Hematopoietic multipotent progenitor cell treated with erythropoietin and hydrocortisone succinate and interleukin-3 and kit ligand, for 17 days (in vitro differentiated cells): ENCODE measurements at regions not wholly inside any gene's neighbourhood (a gene's known extent, or its start where the extent isn't known, plus 50 kb on each side); places are given as distances from the start of the nearest gene placed in this dataset.
"Not testable (repeated sequence)": the region's sequence is repeated elsewhere in the genome, so short reads cannot be mapped to it uniquely, and the experiment has no call there.

Source experiments
- DNase-seq: peaks from one replicate; pipeline ENCODE4 v3.0.0-alpha.2; 2015; ENCODE audit warnings: low spot score

GRCh38 chr5:125863579-125863978 is 559.6 kb upstream of the GRAMD2B start:
- no peak for DNase-seq

- DNase-seq: no peak
Observed at GRCh38 chr5:125865166-125865815, 557.9 kb upstream of the GRAMD2B start.

- DNase-seq: no peak
Observed at GRCh38 chr5:125868036-125868435, 555.2 kb upstream of the GRAMD2B start.

GRCh38 chr5:125870256-125870655 is 553.0 kb upstream of the GRAMD2B start:
- no peak for DNase-seq

DNA sequence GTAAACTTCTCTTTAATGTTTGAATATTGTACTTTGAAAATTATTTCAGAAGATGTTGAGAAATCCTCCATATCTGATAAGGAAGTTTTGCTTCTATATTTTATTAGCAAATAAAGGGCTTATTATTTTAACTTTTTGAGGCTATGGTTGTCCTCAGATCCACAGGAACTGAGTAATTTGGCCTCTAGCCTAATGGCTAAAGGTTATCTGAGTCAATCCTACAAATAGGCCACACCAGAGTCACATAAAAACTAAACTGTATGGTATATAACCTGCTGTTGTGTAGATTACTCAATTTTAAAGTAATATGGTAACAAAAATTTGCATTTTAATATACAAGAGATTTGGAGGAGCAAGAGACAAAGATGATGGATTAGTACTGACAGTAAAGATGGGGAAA is 549.2 kb upstream of the GRAMD2B start:
- no peak for DNase-seq

GRCh38 chr5:125874717-125875116 is 548.5 kb upstream of the GRAMD2B start:
- DNase-seq: no peak

DNA sequence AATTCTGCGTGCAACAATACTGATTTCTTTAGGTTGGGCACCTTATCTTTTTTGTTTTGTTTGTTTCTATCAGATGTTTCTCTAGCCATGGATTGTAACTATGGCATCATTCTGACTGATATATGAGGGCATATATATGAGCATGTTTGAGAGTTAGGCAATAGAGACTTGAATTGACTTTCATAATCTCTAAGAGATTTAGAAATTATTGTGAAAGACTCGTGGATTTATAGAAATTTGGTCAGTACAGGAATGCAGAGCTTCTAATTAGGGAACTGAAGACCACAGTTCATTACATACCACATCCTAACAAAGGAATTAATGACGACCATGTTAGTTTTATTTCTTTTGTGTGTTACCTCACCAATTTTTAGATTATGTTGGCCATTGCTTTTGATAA is 546.0 kb upstream of the GRAMD2B start:
- DNase-seq: no peak

GRCh38 chr5:125882061-125882460 is 541.1 kb upstream of the GRAMD2B start:
- DNase-seq: no peak

GRCh38 chr5:125883223-125883622 is 540.0 kb upstream of the GRAMD2B start:
- no peak for DNase-seq

DNA sequence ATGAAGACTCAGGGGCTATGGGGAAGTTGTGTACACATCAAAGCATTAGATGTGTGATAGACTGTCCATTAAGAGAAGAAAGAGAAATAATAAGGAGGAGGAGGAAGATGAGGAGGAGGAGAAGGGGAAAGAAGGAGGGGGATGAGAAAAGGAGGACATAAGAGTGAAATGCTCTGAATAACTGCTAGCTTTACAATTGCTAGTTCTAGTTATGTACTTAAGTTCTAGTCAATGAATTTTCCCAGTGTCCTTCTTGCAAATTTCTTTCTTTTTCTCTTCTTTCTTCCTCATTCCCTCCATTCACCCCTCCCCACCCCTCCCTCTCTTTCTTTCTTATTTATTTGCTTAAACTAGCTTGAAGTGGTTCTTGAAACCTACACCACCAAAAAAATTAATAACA is 534.9 kb upstream of the GRAMD2B start:
- DNase-seq: no peak

DNA sequence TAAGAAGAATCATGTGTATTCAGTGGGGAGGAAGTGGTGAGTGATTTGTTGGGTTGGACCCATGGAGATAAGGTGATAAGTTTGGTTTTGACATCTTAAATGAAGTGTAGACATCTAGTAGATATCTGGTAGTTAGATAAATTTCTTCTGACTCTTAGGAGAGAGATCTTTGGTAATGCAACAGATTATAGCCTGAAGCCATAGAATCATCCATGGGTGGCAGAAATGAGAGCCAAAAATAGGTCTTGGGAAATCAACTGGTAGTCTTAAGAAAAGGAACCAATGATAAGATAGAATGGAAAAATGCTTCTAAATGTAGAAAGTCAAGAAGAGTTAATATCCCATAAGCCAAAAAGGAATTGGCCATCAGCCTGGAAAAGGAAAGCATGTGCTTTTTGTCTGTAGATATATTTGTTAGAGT is 532.7 kb upstream of the GRAMD2B start:
- DNase-seq: no peak

DNA sequence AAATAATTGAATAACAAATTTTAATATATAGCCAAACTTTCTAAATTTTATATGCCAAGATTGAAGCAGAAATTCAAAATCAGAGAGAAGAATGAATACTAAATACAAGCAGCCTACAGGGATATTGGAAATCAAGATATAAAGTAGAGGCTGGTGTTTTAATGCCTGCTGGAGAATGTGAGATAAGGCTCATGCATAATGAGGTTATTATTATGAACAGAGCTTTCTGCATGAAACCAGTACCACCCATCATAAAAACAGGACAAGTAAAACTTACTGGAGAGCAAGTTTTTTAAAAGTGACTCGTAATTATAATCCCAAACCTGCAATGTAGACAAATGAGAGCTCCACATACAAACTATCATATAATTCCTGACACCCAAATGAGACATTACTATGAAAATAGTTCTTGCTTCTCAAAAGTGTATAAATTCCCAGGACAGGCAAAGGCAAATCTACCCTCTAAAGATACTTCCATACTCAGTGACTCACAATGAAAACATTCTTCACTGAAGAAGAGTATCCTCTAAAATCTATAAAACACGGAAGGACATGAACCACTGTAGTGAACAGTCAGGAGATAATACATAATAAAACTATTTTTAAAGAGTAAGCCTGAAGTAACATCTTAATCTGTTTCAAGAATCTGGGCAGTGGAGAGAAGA is 532.0 kb upstream of the GRAMD2B start:
- DNase-seq: no peak

GRCh38 chr5:125894383-125894782 is 528.8 kb upstream of the GRAMD2B start:
- no peak for DNase-seq

GRCh38 chr5:125896368-125896767 is 526.8 kb upstream of the GRAMD2B start:
- no peak for DNase-seq

DNA sequence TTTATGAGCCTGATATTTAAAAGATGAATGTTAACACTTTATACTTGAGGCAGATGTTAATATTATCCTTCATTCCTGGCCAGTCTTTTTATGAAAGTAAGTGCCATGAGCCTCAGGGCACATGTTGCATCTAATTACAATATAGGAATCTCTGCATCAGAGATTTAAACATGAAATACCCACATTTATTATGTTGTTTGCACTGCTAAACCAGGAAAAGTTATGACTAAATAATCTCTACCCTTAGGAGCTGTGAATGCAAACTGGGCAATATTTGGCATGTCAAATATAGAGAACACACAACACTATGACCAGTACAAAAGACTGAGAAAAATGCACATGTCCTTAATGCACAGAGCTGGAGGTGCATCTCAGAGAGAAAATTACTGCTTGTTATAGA is 526.1 kb upstream of the GRAMD2B start:
- DNase-seq: no peak

GRCh38 chr5:125898851-125899405 is 524.3 kb upstream of the GRAMD2B start:
- DNase-seq: no peak

- no peak for DNase-seq
Observed at GRCh38 chr5:125912028-125912427, 511.2 kb upstream of the GRAMD2B start.

GRCh38 chr5:125913200-125913599 is 510.0 kb upstream of the GRAMD2B start:
- DNase-seq: no peak

GRCh38 chr5:125914471-125914870 is 508.7 kb upstream of the GRAMD2B start:
- DNase-seq: no peak

DNA sequence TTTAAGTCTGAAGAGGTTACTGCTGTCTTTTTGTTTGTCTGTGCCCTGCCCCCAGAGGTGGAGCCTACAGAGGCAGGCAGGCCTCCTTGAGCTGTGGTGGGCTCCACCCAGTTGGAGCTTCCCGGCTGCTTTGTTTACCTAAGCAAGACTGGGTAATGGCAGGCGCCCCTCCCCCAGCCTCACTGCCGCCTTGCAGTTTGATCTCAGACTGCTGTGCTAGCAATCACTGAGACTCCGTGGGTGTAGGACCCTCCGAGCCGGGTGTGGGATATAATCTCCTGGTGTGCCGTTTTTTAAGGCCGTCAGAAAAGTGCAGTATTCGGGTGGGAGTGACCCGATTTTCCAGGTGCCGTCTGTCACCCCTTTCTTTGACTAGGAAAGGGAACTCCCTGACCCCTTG is 499.3 kb upstream of the GRAMD2B start:
- not testable (repeated sequence) for DNase-seq

DNA sequence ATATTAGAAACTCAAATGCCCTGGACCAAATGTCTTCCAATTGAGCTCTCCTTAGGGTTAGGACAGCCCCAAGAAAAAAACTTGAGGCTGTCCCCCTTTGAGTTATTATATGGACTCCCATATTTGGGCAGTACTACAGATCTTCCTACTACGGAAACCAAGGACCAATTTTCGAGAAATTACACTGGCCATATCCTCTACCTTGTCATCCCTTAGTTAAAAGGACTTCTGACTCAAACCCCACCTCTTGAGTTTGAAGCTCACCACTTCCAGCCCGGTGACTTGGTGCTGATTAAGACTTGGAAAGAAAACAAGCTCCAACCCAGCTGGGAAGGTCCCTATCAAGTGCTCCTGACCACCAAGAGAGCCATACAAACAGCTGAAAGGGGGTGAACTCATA is 497.0 kb upstream of the GRAMD2B start:
- no peak for DNase-seq

DNA sequence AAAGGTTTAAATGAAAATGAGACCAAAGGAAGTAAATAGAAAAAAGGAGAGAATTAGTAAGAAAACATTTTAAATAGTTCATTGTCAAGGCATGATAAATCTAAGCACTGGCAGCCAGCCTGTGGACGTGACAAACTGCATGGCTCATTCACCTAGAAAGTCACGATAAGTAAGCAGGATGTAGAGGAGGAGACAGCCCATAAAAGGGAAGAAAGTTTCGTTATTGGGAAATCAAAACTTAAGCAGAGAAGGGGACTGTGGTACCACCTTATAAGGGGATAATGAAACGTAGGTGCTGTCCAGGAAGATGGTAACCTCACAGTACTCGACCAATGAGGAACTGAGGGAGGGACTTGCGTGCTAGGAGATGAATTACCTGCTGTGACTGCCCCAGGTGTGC is 494.5 kb upstream of the GRAMD2B start:
- DNase-seq: no peak

GRCh38 chr5:125950012-125950615 is 473.1 kb upstream of the GRAMD2B start:
- no peak for DNase-seq
